HG03108 (cell line): ENCODE measurements at regions not wholly inside any gene's neighbourhood (a gene's known extent, or its start where the extent isn't known, plus 50 kb on each side); places are given as distances from the start of the nearest gene placed in this dataset.

ENCODE experiments used
- ATAC-seq: cut with Tn5 transposase; IDR thresholded peaks from one replicate; pipeline ENCODE4 v1.9.1; 2021; ENCODE audit warnings: moderate library complexity; ENCODE audit not compliant: unreplicated experiment

GRCh38 chr10:2296179-2296891 is 559.0 kb upstream of the ADARB2 start:
- no peak for ATAC-seq

- ATAC-seq, result no peak
These were observed 557.4 kb upstream of the ADARB2 start for GRCh38 chr10:2294739-2295138.

DNA sequence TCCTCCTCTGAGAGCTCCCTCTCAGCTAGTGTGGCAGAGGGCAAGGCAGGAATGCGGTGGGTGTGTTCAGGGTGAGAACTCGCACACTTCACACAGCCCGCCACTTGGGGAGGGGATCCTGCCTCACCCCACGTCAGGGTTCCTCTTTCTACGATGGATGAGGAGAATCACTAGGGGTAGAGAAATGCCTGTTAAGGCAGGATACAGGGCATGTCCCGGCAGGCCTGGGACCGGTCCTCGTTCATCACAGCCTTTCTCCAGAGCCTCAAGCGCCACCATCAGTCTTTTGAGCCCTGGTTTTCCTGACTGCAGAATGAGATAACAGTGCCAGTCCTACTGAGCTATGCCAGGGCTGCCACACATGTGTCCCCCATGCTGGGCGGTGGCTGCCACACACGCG is 546.7 kb upstream of the ADARB2 start:
- no peak for ATAC-seq

DNA sequence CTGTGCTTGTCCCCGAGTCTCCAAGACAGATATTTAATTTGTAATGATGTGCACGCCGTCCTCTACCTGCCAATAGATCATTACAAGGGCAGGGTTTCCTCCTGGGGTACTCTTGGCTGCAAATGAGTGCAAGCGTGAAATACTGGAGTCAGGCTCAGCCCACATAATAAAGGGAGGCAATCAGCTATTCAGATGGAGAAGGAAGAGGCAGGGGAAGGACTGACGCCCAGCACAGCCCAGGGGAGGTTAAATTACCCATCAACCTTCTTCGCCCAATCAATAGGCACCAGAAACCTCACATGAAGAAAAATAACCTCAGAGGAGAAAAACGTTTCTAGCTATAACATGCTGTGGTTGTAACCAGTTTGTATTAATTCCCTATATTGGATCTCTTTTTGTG is 544.9 kb upstream of the ADARB2 start:
- ATAC-seq, result no peak

GRCh38 chr10:2280713-2281300 is 543.5 kb upstream of the ADARB2 start:
- ATAC-seq, result no peak

GRCh38 chr10:2279711-2280110 is 542.4 kb upstream of the ADARB2 start:
- no peak for ATAC-seq

DNA sequence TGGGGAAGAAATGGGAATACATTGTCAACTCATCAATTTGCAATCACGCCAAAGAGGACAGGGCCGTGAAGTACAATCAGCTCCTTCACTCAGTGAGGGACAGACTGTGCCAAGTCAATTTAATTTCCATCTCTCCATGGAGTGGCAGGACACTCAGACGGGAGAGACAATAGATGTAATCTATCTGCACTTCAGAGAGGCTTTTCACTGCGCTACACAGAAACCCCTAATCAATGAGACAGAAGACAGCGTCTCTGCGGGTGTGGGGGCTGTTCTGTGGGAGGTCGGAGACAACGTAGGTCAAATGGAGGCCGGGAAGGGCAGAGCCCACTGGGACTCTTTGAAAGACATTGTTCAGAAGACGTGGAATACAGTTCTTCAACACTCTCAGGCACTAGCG is 541.0 kb upstream of the ADARB2 start:
- ATAC-seq, result no peak

DNA sequence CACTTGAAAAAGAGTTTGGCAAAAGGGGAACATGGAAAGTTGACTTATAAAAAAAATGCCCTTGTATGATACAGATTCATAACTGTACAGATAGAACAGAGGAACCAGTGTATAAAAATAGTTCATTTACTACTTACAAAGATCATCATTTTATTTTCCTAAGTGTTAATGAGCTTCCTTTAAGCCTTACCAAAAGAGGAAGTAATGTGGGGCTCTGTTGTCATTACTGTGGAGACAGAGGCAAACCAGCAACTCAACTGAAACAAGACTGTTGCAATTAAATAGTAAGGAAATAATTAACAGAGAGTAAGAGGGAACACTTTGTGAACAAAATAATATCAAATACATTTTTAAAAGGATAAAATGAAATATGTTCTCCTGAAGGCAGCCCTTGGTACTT is 526.2 kb upstream of the ADARB2 start:
- ATAC-seq, result no peak

DNA sequence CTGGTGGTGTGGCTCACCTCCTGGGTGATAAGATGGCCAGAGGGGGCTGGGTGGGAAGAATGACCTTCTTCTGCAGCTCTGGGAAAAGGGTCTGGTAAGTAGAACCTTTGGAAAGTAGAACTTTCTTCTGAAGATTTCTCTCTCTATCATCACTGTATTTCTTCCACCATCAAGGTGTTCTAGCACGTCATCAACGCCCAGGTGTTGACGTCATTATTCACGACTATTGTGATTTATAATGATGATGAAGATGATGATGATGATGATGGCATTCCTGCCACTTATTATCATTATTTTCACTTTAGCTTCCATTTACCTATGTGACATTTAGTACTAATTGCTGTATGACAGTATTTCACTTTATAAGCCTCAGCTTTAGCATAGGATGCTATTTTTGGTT is 525.6 kb upstream of the ADARB2 start:
- no peak for ATAC-seq

DNA sequence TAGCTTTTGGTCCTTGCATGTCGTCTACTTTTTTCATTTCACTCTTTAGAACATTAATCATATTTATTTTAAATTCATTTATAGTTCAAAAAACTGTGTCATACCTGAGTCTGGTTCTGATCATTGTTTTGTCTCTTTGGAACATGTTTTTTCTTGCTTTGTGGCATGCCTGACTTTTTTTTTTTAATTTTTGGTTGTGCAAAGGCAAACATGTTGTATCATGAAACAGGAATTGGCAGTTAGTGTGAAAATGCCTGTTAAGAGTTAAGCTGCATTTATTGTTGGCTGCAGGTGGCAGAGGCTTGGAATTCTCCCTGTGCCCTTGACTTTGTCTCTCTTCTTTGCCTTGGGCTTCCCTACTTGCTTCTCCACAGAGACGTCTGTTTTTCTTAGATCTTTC is 525.0 kb upstream of the ADARB2 start:
- no peak for ATAC-seq

DNA sequence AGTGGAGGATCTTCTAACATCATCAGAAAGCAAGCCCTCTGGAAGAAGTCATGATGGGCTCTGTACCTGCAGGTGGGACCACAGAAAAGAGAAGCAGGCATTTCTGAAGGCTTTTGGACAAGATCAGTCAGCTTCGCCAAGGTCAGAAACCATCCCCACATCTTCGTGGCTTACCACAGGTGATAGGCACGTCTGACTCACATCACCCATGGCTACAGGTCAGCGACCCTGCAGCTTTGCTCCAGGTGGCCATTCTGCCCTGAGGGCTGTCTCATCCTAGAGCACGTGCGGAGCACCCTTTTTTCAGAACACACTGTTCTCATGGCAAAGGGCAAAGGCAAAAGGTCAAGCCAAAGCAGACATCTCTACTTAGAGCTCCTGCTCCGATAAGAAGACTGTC is 518.9 kb upstream of the ADARB2 start:
- ATAC-seq, result no peak

DNA sequence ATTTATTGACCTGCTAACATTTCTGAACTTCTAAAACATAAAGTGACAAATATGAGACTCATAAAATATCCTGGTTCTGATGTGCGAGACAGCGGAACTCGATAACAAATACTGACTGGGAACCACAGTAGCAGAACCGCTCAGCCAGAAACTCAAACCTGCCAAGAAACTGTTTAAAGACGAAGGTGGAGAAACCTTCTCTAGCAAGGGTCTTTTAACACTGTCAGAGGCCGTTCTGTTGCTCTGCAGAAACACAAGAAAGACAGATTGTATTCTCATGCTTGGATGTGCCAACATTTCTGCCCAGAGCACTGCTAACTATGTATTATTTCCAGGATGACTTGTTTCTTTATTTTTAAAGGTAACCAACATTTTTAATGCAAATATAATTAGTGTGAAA is 514.8 kb upstream of the ADARB2 start:
- ATAC-seq, result no peak

DNA sequence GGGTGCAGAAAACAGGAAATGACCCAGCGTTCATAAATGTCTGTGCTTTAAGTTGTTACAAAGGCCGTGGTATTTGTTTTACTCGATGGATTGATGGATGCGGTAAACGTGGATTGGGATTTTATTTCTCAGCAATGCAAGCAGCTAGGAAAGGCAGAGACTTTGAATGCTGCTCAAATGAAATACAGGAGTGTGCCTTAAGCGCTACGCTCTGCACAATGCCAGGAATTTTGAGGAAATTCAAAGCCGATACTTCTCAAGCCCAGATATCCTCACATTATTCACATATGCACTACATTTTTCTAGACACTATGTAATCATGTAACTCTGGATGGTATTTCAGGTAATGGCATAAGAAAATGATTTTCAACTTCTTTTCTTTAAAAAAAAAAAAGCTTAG is 514.3 kb upstream of the ADARB2 start:
- ATAC-seq, result no peak

DNA sequence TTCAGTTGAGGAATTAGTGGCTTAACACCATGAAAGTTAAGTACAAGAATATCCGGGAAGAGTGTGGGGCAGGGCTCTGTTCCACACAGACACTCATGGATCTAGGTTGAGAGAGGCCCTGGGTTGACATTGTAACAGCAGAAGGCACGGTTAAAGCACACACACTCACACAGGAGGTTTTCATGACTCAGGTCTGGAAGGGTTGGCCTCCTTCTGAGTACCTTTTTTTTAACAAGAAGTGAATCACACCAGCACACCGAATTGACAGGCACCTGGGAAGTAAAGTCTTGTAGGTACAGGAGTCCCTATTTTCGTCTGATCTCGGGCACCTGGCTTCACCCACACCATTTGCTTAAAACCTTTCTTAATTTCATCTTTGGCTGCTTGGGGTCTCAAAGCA is 509.4 kb upstream of the ADARB2 start:
- ATAC-seq, result no peak

DNA sequence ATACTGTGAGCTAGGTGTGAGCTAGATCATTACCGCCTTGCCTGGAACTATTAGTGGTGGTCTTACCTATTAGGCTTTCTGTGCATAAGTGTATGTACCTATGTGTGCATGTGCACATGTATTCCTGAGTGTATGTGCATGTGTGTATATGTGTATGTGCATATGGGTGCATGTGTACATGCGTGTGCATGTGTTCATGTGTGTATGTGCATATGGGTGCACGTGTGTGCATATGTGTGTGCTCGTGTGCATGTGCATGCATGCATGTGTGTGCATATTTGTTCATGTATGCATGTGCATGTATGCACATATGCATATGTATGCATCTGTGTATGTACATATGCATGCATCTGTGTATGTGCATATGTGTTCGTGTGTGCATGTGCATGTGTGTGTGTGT is 508.3 kb upstream of the ADARB2 start:
- no peak for ATAC-seq

- ATAC-seq, result no peak
These were observed 507.1 kb upstream of the ADARB2 start for GRCh38 chr10:2244471-2244870.

- no peak for ATAC-seq
These were observed 499.6 kb upstream of the ADARB2 start for GRCh38 chr10:2236876-2237275.

DNA sequence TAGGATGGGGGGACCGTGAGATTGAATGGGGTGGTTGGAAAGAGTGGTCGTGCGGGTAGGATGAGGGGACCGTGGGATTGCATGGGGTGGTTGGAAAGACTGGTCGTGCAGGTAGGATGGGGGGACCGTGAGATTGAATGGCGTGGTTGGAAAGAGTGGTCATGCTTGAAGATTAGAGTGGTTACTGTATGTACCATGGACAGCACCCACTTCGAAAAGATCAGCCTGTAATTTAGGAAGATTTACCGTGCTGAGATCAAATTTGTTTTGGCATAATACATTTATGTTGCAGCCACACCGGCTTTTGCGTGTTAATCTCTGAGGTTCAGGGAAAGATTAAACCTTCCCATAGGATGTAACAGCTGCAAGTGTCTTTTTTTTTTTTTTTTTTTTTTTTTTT is 495.2 kb upstream of the ADARB2 start:
- no peak for ATAC-seq

DNA sequence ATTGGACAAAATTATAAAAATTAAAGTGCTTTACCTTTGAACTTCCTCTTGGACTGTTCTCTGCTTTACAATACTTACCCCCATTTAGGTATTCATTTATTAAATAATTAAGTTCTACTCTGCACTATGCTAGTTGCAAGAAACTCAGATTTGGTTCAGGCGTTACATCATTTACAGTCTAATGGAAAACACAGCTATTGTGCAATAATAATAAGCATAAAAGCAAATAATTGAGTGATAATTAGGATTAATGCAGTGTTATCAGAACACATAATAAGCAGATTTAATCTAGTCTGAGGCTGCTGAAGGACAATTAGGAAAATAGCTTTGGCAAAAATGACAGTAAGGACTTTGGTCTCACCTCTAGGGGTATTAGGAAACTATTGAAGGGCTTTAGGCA is 493.2 kb upstream of the ADARB2 start:
- ATAC-seq, result no peak

DNA sequence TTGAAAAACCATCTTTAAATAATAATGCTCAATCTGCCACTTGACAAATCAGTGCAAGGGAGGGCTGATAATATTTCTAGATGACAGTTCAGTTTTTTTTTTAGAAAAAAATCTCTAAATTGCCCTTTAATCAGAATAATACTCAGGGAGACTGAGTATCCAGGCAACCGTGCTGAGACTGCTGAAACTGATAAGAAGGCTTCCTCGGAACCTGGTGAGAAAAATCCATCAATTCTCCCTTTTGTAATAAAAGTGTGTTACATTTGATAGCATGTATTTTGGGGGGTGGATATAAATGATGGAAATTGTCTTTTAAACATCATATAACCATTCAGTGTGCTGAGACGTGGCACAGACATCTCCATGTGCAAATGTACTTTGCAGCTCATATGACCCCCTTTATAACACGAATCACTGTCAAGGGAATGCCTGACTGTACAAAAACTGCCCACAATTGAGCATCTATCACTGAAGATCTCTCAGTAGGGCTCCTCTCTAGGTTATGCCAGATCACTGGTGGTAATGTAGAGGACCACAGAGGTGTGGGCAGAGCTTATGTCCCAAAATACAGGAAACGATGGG is 491.1 kb upstream of the ADARB2 start:
- ATAC-seq, result no peak

DNA sequence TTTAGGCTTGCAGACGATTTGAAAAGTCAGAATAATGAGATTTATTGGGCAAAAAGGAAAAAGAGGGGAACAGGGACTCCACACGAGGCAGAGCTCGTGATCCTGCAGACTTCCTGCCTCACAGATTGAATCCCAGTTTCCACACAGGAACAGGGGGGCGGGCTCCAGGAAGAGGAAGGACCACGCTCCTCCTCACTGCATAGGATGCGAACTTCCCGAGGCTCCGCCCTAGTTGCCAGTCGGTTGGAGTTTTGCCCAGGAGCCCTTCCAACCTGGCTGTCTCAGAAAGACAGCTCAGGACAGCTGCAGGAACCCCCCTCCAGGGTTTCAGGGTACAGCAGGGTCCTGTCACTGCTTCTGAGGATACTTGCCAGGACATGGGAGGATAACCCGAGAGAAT is 488.3 kb upstream of the ADARB2 start:
- ATAC-seq, result no peak

GRCh38 chr10:2223548-2224320 is 486.4 kb upstream of the ADARB2 start:
- no peak for ATAC-seq
